ENCODE measurements at regions not wholly inside any gene's neighbourhood (a gene's known extent, or its start where the extent isn't known, plus 50 kb on each side); places are given as distances from the start of the nearest gene placed in this dataset.

GRCh38 chr3:15942936-15943335 lies 145.2 kb upstream of the ANKRD28 start:
- Mint-ChIP-seq H3K27ac (no peak overlapping the region), H3K27me3 (peaks cover 3% of the 10 kb centered on the region), H3K4me1 (no peaks in the 10 kb centered on the region), H3K9me3 (ENCODE audit: insufficient read depth) (peaks cover 3% of the 10 kb centered on the region), H3K4me3 (no peak overlapping the region)
- H3K27ac ChIP-seq (ENCODE audit: low read length in 2 of 2): no peak overlapping the region
- WGBS (ENCODE audit: insufficient coverage): 100% methylated on average over 2 of the region's 2 CpGs
- CTCF ChIA-PET: no interaction called here
- peaks cover 0 to 5% (median 0%) of the 10 kb centered on the region in 3 donors for H3K9me3 ChIP-seq (ENCODE audit: control extremely low read depth in 1 of 3, control insufficient read depth in 2 of 3, insufficient read depth in 1 of 3, low read length in 2 of 3)
- H3K4me1 ChIP-seq (ENCODE audit: control insufficient read depth in 2 of 2, insufficient read depth in 2 of 2, low read length in 2 of 2): no peaks in the 10 kb centered on the region
- intact Hi-C loops (cut with micrococcal nuclease): no loop called here
- no peak overlapping the region for H2AFZ ChIP-seq (ENCODE audit: insufficient read depth, low read depth, low read length, poor library complexity, severe bottlenecking)
- ATAC-seq (ENCODE audit: low read depth) (no peak), DNase-seq (no peak)
- no peaks in the 10 kb centered on the region for H3K36me3 ChIP-seq (replicated peaks in 1 of 2; ENCODE audit: control extremely low read depth in 1 of 2, control insufficient read depth in 1 of 2, extremely low read depth in 1 of 2, insufficient read depth in 2 of 2, low read length in 1 of 2)
- POLR2A ChIA-PET: no interaction called here
- no peaks in the 10 kb centered on the region for H4K20me1 ChIP-seq (ENCODE audit: control insufficient read depth, insufficient read depth, low read length, poor library complexity, severe bottlenecking)
- no peak overlapping the region for H3K4me3 ChIP-seq (ENCODE audit: control extremely low read depth in 1 of 5, extremely low read depth in 1 of 5, insufficient read depth in 1 of 5, low read depth in 2 of 5, low read length in 4 of 5)
- H3K9ac ChIP-seq (ENCODE audit: low read length): no peak overlapping the region
- TF ChIP-seq EZH2 (IDR thresholded peaks at IDR 0.05; ENCODE audit: borderline replicate concordance, insufficient read depth, low read depth, low read length, poor library complexity, severe bottlenecking): no peak
- no peak for TF ChIP-seq CTCF (IDR thresholded peaks at IDR 0.05)
- no peaks in the 10 kb centered on the region for H3K79me2 ChIP-seq (ENCODE audit: control insufficient read depth, insufficient read depth, low read length)
- H3K27me3 ChIP-seq (replicated peaks in 1 of 4; ENCODE audit: control extremely low read depth in 1 of 4, control insufficient read depth in 3 of 4, insufficient read depth in 4 of 4, low read length in 3 of 4): no peaks in the 10 kb centered on the region
- no peak overlapping the region for H3K4me2 ChIP-seq (replicated peaks; ENCODE audit: low read depth, low read length, poor library complexity, severe bottlenecking)

GRCh38 chr3:15948388-15948787 lies 150.6 kb upstream of the ANKRD28 start:
- ChIA-PET CTCF (no interaction called here), POLR2A (no interaction called here)
- H3K9me3 Mint-ChIP-seq (ENCODE audit: insufficient read depth): no peaks in the 10 kb centered on the region
- Histone ChIP-seq H3K79me2 (ENCODE audit: control insufficient read depth, insufficient read depth, low read length) (no peaks in the 10 kb centered on the region), H3K4me3 (ENCODE audit: control extremely low read depth in 1 of 5, extremely low read depth in 1 of 5, insufficient read depth in 1 of 5, low read depth in 2 of 5, low read length in 4 of 5) (no peak overlapping the region), H2AFZ (ENCODE audit: insufficient read depth, low read depth, low read length, poor library complexity, severe bottlenecking) (no peak overlapping the region), H4K20me1 (ENCODE audit: control insufficient read depth, insufficient read depth, low read length, poor library complexity, severe bottlenecking) (no peaks in the 10 kb centered on the region), H3K36me3 (replicated peaks in 1 of 2; ENCODE audit: control extremely low read depth in 1 of 2, control insufficient read depth in 1 of 2, extremely low read depth in 1 of 2, insufficient read depth in 2 of 2, low read length in 1 of 2) (no peaks in the 10 kb centered on the region), H3K4me2 (replicated peaks; ENCODE audit: low read depth, low read length, poor library complexity, severe bottlenecking) (no peak overlapping the region), H3K9me3 (ENCODE audit: control extremely low read depth in 1 of 3, control insufficient read depth in 2 of 3, insufficient read depth in 1 of 3, low read length in 2 of 3) (no peaks in the 10 kb centered on the region), H3K9ac (ENCODE audit: low read length) (no peak overlapping the region), H3K4me1 (ENCODE audit: control insufficient read depth in 2 of 2, insufficient read depth in 2 of 2, low read length in 2 of 2) (no peaks in the 10 kb centered on the region), H3K27ac (ENCODE audit: low read length in 2 of 2) (no peak overlapping the region), H3K27me3 (replicated peaks in 1 of 4; ENCODE audit: control extremely low read depth in 1 of 4, control insufficient read depth in 3 of 4, insufficient read depth in 4 of 4, low read length in 3 of 4) (no peaks in the 10 kb centered on the region)
- H3K27ac Mint-ChIP-seq: no peak overlapping the region
- no peak for TF ChIP-seq CTCF (IDR thresholded peaks at IDR 0.05)
- no peak for TF ChIP-seq EZH2 (IDR thresholded peaks at IDR 0.05; ENCODE audit: borderline replicate concordance, insufficient read depth, low read depth, low read length, poor library complexity, severe bottlenecking)
- DNase-seq: no peak
- intact Hi-C loops (cut with micrococcal nuclease): no loop called here
- no peaks in the 10 kb centered on the region for H3K4me1 Mint-ChIP-seq
- WGBS (ENCODE audit: insufficient coverage): no CpG with 5 or more reads among the region's 1 CpG
- no peak overlapping the region for H3K4me3 Mint-ChIP-seq
- no peak for ATAC-seq (ENCODE audit: low read depth)
- no peaks in the 10 kb centered on the region for H3K27me3 Mint-ChIP-seq
